Neutrophil (primary cell): ENCODE measurements at regions not wholly inside any gene's neighbourhood (a gene's known extent, or its start where the extent isn't known, plus 50 kb on each side); places are given as distances from the start of the nearest gene placed in this dataset.
A peak's percentile ranks its signal among the peaks of the same experiment; 100 is the strongest.

ENCODE experiments used
- H3K27ac ChIP-seq: fragments of 200-600 bp; sonication (generic); 2 replicates; pipeline ENCODE4 v1.5.1; 2016; ENCODE audit warnings: mild to moderate bottlenecking, moderate library complexity
- H3K27me3 ChIP-seq: fragments of 200-600 bp; sonication (generic); 2 replicates; pipeline ENCODE4 v1.6.0; 2016; ENCODE audit warnings: mild to moderate bottlenecking
- H3K36me3 ChIP-seq: fragments of 200-600 bp; sonication (generic); 2 replicates; pipeline ENCODE4 v1.5.1; 2017
- H3K4me1 ChIP-seq, 2 experiments: fragments of 200-600 bp in 1 of 2; sonication (generic) in 1 of 2; 1 replicate in 1 of 2; 2 replicates in 1 of 2; pipeline versions ENCODE4 v1.5.1 to v1.6.1; 2013 to 2016; ENCODE audit warnings: low read depth in 1 of 2, low read length in 1 of 2, mild to moderate bottlenecking in 1 of 2, moderate library complexity in 1 of 2; ENCODE audit not compliant: control insufficient read depth in 1 of 2, insufficient read depth in 1 of 2
- H3K4me3 ChIP-seq, 2 experiments: fragments of 200-600 bp in 1 of 2; sonication (generic) in 1 of 2; 1 replicate in 1 of 2; 2 replicates in 1 of 2; pipeline ENCODE4 v1.5.1; 2013 to 2016; ENCODE audit warnings: low read depth in 1 of 2, low read length in 1 of 2, mild to moderate bottlenecking in 1 of 2, moderate library complexity in 1 of 2
- H3K9me3 ChIP-seq: fragments of 200-600 bp; sonication (generic); 2 replicates; pipeline ENCODE4 v1.5.1; 2016
- TF ChIP-seq, protein P1 (sequence below): fragments of 200-600 bp; sonication (generic); IDR thresholded peaks from 2 replicates; pipeline ENCODE4 v1.5.1; 2016; ENCODE audit warnings: antibody characterized with exemption

GRCh38 chr11:105226766-105227165 is 87.2 kb upstream of the CARD18 start:
- H3K27ac ChIP-seq: no peak overlapping the region
- no peaks in the 10 kb centered on the region for H3K36me3 ChIP-seq
- no peaks in the 10 kb centered on the region for H3K9me3 ChIP-seq
- H3K4me1 ChIP-seq: peaks cover 8 to 17% of the 10 kb centered on the region in 2 experiments
- H3K4me3 ChIP-seq: no peak overlapping the region
- TF ChIP-seq, protein P1, sequence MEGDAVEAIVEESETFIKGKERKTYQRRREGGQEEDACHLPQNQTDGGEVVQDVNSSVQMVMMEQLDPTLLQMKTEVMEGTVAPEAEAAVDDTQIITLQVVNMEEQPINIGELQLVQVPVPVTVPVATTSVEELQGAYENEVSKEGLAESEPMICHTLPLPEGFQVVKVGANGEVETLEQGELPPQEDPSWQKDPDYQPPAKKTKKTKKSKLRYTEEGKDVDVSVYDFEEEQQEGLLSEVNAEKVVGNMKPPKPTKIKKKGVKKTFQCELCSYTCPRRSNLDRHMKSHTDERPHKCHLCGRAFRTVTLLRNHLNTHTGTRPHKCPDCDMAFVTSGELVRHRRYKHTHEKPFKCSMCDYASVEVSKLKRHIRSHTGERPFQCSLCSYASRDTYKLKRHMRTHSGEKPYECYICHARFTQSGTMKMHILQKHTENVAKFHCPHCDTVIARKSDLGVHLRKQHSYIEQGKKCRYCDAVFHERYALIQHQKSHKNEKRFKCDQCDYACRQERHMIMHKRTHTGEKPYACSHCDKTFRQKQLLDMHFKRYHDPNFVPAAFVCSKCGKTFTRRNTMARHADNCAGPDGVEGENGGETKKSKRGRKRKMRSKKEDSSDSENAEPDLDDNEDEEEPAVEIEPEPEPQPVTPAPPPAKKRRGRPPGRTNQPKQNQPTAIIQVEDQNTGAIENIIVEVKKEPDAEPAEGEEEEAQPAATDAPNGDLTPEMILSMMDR: no peak
- H3K27me3 ChIP-seq: no peaks in the 10 kb centered on the region

- H3K27me3 ChIP-seq: no peaks in the 10 kb centered on the region
- no peaks in the 10 kb centered on the region for H3K36me3 ChIP-seq
- no peaks in the 10 kb centered on the region for H3K9me3 ChIP-seq
- H3K27ac ChIP-seq: no peak overlapping the region
- no peak overlapping the region for H3K4me3 ChIP-seq
- TF ChIP-seq, protein P1: no peak
- peaks cover 14 to 21% of the 10 kb centered on the region in 2 experiments for H3K4me1 ChIP-seq
These were observed 86.5 kb upstream of the CARD18 start for GRCh38 chr11:105226091-105226490.

DNA sequence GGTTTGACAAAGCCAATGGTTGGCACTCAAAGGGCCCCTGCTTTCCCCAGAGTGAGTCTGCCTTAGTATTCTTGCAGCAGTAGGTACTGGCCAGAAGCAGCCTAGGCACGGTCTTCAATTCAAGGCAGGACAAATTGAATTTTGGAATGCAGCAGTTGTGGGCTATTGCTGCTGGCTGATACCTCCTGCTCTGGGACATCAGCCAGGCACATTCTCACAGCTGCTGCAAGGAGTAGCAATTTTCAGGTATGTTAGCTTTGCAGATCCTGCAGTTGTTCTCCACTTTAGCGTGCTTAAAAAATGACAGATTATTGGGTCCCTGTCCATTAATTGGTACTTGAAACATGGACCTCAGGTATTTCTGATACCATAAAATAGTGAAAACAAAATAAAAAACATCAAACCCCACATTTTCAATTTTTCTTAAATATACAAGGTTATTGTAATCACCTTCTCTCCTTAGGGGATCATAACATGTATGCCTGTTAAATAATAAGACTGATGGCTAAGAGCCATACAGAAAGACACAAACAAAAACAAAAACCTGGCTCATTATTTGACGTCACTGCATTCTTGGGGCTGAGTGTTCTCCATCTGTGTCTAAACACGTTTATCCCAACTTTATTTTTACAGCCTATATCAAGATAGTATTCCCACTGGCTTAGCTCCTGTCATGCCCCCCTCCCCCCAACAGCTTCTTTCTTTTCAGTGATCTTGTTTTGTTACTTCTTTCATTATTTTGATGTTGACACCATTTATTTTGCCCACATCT is 85.1 kb upstream of the CARD18 start:
- TF ChIP-seq, protein P1: no peak
- Histone ChIP-seq H3K9me3 (no peaks in the 10 kb centered on the region), H3K4me3 (no peak overlapping the region), H3K27me3 (no peaks in the 10 kb centered on the region), H3K4me1 (peaks cover 28 to 32% of the 10 kb centered on the region in 2 experiments), H3K27ac (no peak overlapping the region), H3K36me3 (no peaks in the 10 kb centered on the region)

- Histone ChIP-seq H3K4me3 (peak overlapping the region; percentile 10 to 37), H3K27me3 (no peaks in the 10 kb centered on the region), H3K9me3 (no peaks in the 10 kb centered on the region), H3K36me3 (no peaks in the 10 kb centered on the region), H3K4me1 (peaks cover 26 to 27% of the 10 kb centered on the region in 2 experiments), H3K27ac (peak overlapping the region; percentile 80)
- TF ChIP-seq, protein P1: no peak
These were observed 80.6 kb upstream of the CARD18 start for GRCh38 chr11:105220121-105220520.

GRCh38 chr11:105219670-105220069 is 80.1 kb upstream of the CARD18 start:
- H3K27ac ChIP-seq: peak overlapping the region; percentile 80

More at GRCh38 chr11:105219670-105220069, 80.1 kb upstream of the CARD18 start:
- Histone ChIP-seq H3K4me1 (peaks cover 26 to 27% of the 10 kb centered on the region in 2 experiments), H3K9me3 (no peaks in the 10 kb centered on the region), H3K36me3 (no peaks in the 10 kb centered on the region), H3K4me3 (peak overlapping the region in 1 of 2 experiments; percentile 37), H3K27me3 (no peaks in the 10 kb centered on the region)
- TF ChIP-seq, protein P1: no peak
